ENCODE measurements at regions not wholly inside any gene's neighbourhood (a gene's known extent, or its start where the extent isn't known, plus 50 kb on each side); places are given as distances from the start of the nearest gene placed in this dataset.

GRCh38 chr9:108197008-108197365, 658.8 kb downstream of the ACTL7B start:
- Histone ChIP-seq H3K27ac (ENCODE audit: low read depth, low read length) (no peak overlapping the region), H3K36me3 (ENCODE audit: control insufficient read depth in 3 of 3, insufficient read depth in 3 of 3, low read length in 3 of 3) (no peaks in the 10 kb centered on the region), H3K4me3 (ENCODE audit: low read length in 3 of 3) (no peak overlapping the region), H3K27me3 (ENCODE audit: control insufficient read depth in 3 of 3, insufficient read depth in 3 of 3, low read length in 3 of 3) (no peaks in the 10 kb centered on the region), H3K9ac (ENCODE audit: low read depth in 1 of 3, low read length in 3 of 3) (no peak overlapping the region), H3K9me3 (ENCODE audit: control insufficient read depth in 3 of 3, low read length in 3 of 3) (no peaks in the 10 kb centered on the region), H3K4me1 (ENCODE audit: control insufficient read depth in 3 of 3, insufficient read depth in 3 of 3, low read length in 3 of 3) (no peaks in the 10 kb centered on the region)

DNA sequence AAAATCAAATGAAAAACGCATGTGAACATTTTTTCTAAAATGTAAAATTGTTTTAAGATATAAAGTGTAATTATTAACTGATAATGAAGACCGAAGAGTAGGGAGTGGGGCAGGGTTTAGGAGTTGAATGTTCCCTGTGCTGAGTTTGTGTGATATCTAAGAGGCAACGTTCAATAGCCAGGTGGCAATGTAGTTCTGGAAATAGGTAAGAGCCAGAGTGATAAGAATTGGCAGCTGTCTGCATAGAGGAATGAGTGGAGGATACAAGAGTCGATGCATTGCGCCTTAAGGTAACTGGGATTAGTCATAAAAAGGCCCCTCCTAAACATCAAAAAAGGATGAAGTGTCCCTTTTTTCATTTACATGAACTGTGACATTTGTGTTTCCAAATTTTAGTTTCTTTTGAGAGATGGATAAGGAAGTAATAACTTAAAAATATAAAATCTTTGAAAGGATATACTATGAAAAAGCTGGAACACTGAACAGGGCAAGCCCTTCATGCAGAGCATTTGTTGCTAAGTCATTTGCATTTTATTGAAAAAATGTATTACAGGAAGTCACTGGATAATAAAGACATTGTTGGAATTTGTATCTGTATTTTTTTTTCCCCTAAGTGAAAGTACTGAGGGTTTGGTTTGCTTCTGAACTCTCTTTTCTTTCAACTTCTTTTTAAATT, 659.3 kb downstream of the ACTL7B start:
- no peak overlapping the region for H3K4me3 ChIP-seq (ENCODE audit: low read length in 3 of 3)
- H3K27ac ChIP-seq (ENCODE audit: low read depth, low read length) = no peak overlapping the region
- no peaks in the 10 kb centered on the region for H3K4me1 ChIP-seq (ENCODE audit: control insufficient read depth in 3 of 3, insufficient read depth in 3 of 3, low read length in 3 of 3)
- H3K9me3 ChIP-seq (ENCODE audit: control insufficient read depth in 3 of 3, low read length in 3 of 3) = no peaks in the 10 kb centered on the region
- no peaks in the 10 kb centered on the region for H3K27me3 ChIP-seq (ENCODE audit: control insufficient read depth in 3 of 3, insufficient read depth in 3 of 3, low read length in 3 of 3)
- H3K9ac ChIP-seq (ENCODE audit: low read depth in 1 of 3, low read length in 3 of 3) = no peak overlapping the region
- no peaks in the 10 kb centered on the region for H3K36me3 ChIP-seq (ENCODE audit: control insufficient read depth in 3 of 3, insufficient read depth in 3 of 3, low read length in 3 of 3)

- H3K36me3 ChIP-seq (ENCODE audit: control insufficient read depth in 3 of 3, insufficient read depth in 3 of 3, low read length in 3 of 3) = no peaks in the 10 kb centered on the region
- H3K4me1 ChIP-seq (ENCODE audit: control insufficient read depth in 3 of 3, insufficient read depth in 3 of 3, low read length in 3 of 3) = no peaks in the 10 kb centered on the region
- no peak overlapping the region for H3K4me3 ChIP-seq (ENCODE audit: low read length in 3 of 3)
- no peak overlapping the region for H3K9ac ChIP-seq (ENCODE audit: low read depth in 1 of 3, low read length in 3 of 3)
- H3K27ac ChIP-seq (ENCODE audit: low read depth, low read length) = no peak overlapping the region
- H3K27me3 ChIP-seq (ENCODE audit: control insufficient read depth in 3 of 3, insufficient read depth in 3 of 3, low read length in 3 of 3) = no peaks in the 10 kb centered on the region
- no peaks in the 10 kb centered on the region for H3K9me3 ChIP-seq (ENCODE audit: control insufficient read depth in 3 of 3, low read length in 3 of 3)
Observed at GRCh38 chr9:108194154-108194553, 661.6 kb downstream of the ACTL7B start.

GRCh38 chr9:108193026-108193710, 662.6 kb downstream of the ACTL7B start:
- H3K9me3 ChIP-seq (ENCODE audit: control insufficient read depth in 3 of 3, low read length in 3 of 3) = no peaks in the 10 kb centered on the region
- H3K9ac ChIP-seq (ENCODE audit: low read depth in 1 of 3, low read length in 3 of 3) = no peak overlapping the region
- H3K4me3 ChIP-seq (ENCODE audit: low read length in 3 of 3) = no peak overlapping the region
- H3K27ac ChIP-seq (ENCODE audit: low read depth, low read length) = no peak overlapping the region
- no peaks in the 10 kb centered on the region for H3K4me1 ChIP-seq (ENCODE audit: control insufficient read depth in 3 of 3, insufficient read depth in 3 of 3, low read length in 3 of 3)
- H3K36me3 ChIP-seq (ENCODE audit: control insufficient read depth in 3 of 3, insufficient read depth in 3 of 3, low read length in 3 of 3) = no peaks in the 10 kb centered on the region
- H3K27me3 ChIP-seq (ENCODE audit: control insufficient read depth in 3 of 3, insufficient read depth in 3 of 3, low read length in 3 of 3) = no peaks in the 10 kb centered on the region

DNA sequence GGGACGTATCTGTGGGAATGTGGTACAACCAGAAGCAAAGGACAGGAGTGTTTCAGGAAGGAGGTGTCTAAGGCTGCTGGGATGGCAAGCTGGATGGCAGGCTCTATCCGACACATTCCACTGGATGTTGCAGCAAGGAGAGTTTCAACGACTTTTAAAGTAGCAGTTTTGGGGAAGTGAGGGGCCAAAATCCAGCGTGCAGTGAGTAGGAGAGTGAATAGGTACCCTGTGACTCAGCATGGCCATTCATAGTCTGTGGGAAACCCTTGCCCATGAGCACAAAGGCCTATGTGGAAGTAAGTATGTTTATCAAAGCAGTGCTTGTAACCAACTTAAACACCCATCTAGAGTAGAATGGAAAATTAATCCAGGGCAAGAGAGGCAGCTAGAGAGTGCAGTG, 664.7 kb downstream of the ACTL7B start:
- Histone ChIP-seq H3K9me3 (ENCODE audit: control insufficient read depth in 3 of 3, low read length in 3 of 3) (no peaks in the 10 kb centered on the region), H3K9ac (ENCODE audit: low read depth in 1 of 3, low read length in 3 of 3) (no peak overlapping the region), H3K27me3 (ENCODE audit: control insufficient read depth in 3 of 3, insufficient read depth in 3 of 3, low read length in 3 of 3) (no peaks in the 10 kb centered on the region), H3K36me3 (ENCODE audit: control insufficient read depth in 3 of 3, insufficient read depth in 3 of 3, low read length in 3 of 3) (no peaks in the 10 kb centered on the region), H3K27ac (ENCODE audit: low read depth, low read length) (no peak overlapping the region), H3K4me3 (ENCODE audit: low read length in 3 of 3) (no peak overlapping the region), H3K4me1 (ENCODE audit: control insufficient read depth in 3 of 3, insufficient read depth in 3 of 3, low read length in 3 of 3) (peaks cover 12 to 15% (median 14%) of the 10 kb centered on the region in 3 donors)

GRCh38 chr9:108188976-108189375, 666.8 kb downstream of the ACTL7B start:
- no peak overlapping the region for H3K9ac ChIP-seq (ENCODE audit: low read depth in 1 of 3, low read length in 3 of 3)
- H3K27ac ChIP-seq (ENCODE audit: low read depth, low read length) = no peak overlapping the region
- peaks cover 19 to 25% (median 20%) of the 10 kb centered on the region in 3 donors for H3K4me1 ChIP-seq (ENCODE audit: control insufficient read depth in 3 of 3, insufficient read depth in 3 of 3, low read length in 3 of 3)
- no peaks in the 10 kb centered on the region for H3K27me3 ChIP-seq (ENCODE audit: control insufficient read depth in 3 of 3, insufficient read depth in 3 of 3, low read length in 3 of 3)
- no peaks in the 10 kb centered on the region for H3K9me3 ChIP-seq (ENCODE audit: control insufficient read depth in 3 of 3, low read length in 3 of 3)
- no peaks in the 10 kb centered on the region for H3K36me3 ChIP-seq (ENCODE audit: control insufficient read depth in 3 of 3, insufficient read depth in 3 of 3, low read length in 3 of 3)
- H3K4me3 ChIP-seq (ENCODE audit: low read length in 3 of 3) = no peak overlapping the region

DNA sequence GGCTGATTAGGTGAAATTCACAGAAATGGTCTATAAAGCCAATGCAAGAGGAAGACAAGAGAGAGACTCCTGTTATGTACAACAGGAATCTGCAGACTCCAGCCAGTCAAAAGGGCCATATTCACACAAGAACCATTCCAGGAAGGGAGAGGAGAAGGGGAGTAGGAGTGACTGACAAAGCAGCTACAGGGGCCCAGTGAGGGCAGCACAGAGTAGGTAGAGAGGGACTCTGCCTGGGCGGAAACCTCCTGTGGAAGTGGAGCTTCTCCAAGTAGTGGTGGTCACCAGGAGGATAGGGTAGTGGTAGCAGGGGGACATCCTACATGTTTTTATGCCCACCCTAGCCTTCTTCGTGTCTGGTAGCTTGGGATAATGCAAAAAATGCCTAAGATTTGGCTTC, 667.3 kb downstream of the ACTL7B start:
- H3K27me3 ChIP-seq (ENCODE audit: control insufficient read depth in 3 of 3, insufficient read depth in 3 of 3, low read length in 3 of 3) = no peaks in the 10 kb centered on the region
- H3K4me1 ChIP-seq (ENCODE audit: control insufficient read depth in 3 of 3, insufficient read depth in 3 of 3, low read length in 3 of 3) = peaks cover 19 to 25% (median 20%) of the 10 kb centered on the region in 3 donors
- H3K9me3 ChIP-seq (ENCODE audit: control insufficient read depth in 3 of 3, low read length in 3 of 3) = no peaks in the 10 kb centered on the region
- no peak overlapping the region for H3K9ac ChIP-seq (ENCODE audit: low read depth in 1 of 3, low read length in 3 of 3)
- no peaks in the 10 kb centered on the region for H3K36me3 ChIP-seq (ENCODE audit: control insufficient read depth in 3 of 3, insufficient read depth in 3 of 3, low read length in 3 of 3)
- H3K4me3 ChIP-seq (ENCODE audit: low read length in 3 of 3) = no peak overlapping the region
- no peak overlapping the region for H3K27ac ChIP-seq (ENCODE audit: low read depth, low read length)

GRCh38 chr9:108186642-108187395, 669.0 kb downstream of the ACTL7B start:
- no peak overlapping the region for H3K9ac ChIP-seq (ENCODE audit: low read depth in 1 of 3, low read length in 3 of 3)
- no peak overlapping the region for H3K27ac ChIP-seq (ENCODE audit: low read depth, low read length)
- no peaks in the 10 kb centered on the region for H3K36me3 ChIP-seq (ENCODE audit: control insufficient read depth in 3 of 3, insufficient read depth in 3 of 3, low read length in 3 of 3)
- H3K4me3 ChIP-seq (ENCODE audit: low read length in 3 of 3) = no peak overlapping the region
- peaks cover 19 to 25% (median 20%) of the 10 kb centered on the region in 3 donors for H3K4me1 ChIP-seq (ENCODE audit: control insufficient read depth in 3 of 3, insufficient read depth in 3 of 3, low read length in 3 of 3)
- no peaks in the 10 kb centered on the region for H3K9me3 ChIP-seq (ENCODE audit: control insufficient read depth in 3 of 3, low read length in 3 of 3)
- H3K27me3 ChIP-seq (ENCODE audit: control insufficient read depth in 3 of 3, insufficient read depth in 3 of 3, low read length in 3 of 3) = no peaks in the 10 kb centered on the region

DNA sequence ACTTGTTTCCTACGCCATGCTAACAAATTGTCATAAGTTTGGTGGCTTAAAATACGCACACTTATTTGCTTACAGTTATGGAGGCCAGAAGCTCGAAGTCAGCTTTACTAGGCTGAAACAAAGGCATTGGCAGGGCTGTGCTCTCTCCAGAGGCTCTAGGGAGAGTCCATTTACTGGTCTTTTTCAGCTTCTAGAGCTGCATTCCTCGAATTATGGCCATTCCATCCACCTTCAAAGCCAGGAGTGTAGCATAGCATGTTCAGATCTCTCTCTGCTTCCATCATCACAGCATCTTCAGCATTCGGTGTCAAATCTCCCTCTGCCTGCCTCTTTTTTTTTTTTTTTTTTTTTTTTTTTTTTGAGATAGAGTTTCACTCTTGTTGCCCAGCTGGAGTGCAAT, 670.2 kb downstream of the ACTL7B start:
- no peaks in the 10 kb centered on the region for H3K36me3 ChIP-seq (ENCODE audit: control insufficient read depth in 3 of 3, insufficient read depth in 3 of 3, low read length in 3 of 3)
- H3K27me3 ChIP-seq (ENCODE audit: control insufficient read depth in 3 of 3, insufficient read depth in 3 of 3, low read length in 3 of 3) = no peaks in the 10 kb centered on the region
- no peaks in the 10 kb centered on the region for H3K9me3 ChIP-seq (ENCODE audit: control insufficient read depth in 3 of 3, low read length in 3 of 3)
- H3K4me1 ChIP-seq (ENCODE audit: control insufficient read depth in 3 of 3, insufficient read depth in 3 of 3, low read length in 3 of 3) = peaks cover 19 to 25% (median 20%) of the 10 kb centered on the region in 3 donors
- H3K27ac ChIP-seq (ENCODE audit: low read depth, low read length) = no peak overlapping the region
- H3K9ac ChIP-seq (ENCODE audit: low read depth in 1 of 3, low read length in 3 of 3) = no peak overlapping the region
- H3K4me3 ChIP-seq (ENCODE audit: low read length in 3 of 3) = no peak overlapping the region

DNA sequence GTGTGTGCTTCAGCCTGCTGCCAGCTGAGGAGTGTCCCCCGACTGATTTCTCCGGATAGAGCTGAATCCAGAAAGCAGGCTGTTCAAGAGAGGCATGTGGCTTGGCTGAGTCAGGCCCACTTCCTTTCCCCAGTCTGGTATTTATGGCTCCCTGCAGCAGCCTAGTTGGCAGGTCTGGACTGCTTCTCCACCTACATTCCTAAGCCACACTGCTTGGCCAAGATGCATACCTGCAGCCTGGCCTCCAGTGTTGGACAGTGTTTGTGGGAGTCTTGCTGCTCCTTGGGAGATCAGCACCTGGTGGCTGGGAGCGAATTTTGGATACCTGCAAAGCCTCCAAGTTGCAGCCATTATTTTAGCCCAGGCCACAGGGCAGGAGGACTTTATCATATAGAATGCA, 670.8 kb downstream of the ACTL7B start:
- Histone ChIP-seq H3K4me3 (ENCODE audit: low read length in 3 of 3) (no peak overlapping the region), H3K27me3 (ENCODE audit: control insufficient read depth in 3 of 3, insufficient read depth in 3 of 3, low read length in 3 of 3) (no peaks in the 10 kb centered on the region), H3K4me1 (ENCODE audit: control insufficient read depth in 3 of 3, insufficient read depth in 3 of 3, low read length in 3 of 3) (peaks cover 19 to 25% (median 20%) of the 10 kb centered on the region in 3 donors), H3K27ac (ENCODE audit: low read depth, low read length) (no peak overlapping the region), H3K9me3 (ENCODE audit: control insufficient read depth in 3 of 3, low read length in 3 of 3) (no peaks in the 10 kb centered on the region), H3K36me3 (ENCODE audit: control insufficient read depth in 3 of 3, insufficient read depth in 3 of 3, low read length in 3 of 3) (no peaks in the 10 kb centered on the region), H3K9ac (ENCODE audit: low read depth in 1 of 3, low read length in 3 of 3) (no peak overlapping the region)
